Renal cortex interstitium (tissue), 11 donors: ENCODE measurements at regions not wholly inside any gene's neighbourhood (a gene's known extent, or its start where the extent isn't known, plus 50 kb on each side); places are given as distances from the start of the nearest gene placed in this dataset.

Experiments used
- DNase-seq, 11 donors: peaks; one replicate each; pipeline ENCODE4 v3.0.0-alpha.2; 2013; ENCODE audit warnings: low read depth in 9 of 11, low spot score in 4 of 11; ENCODE audit errors: extremely low read depth in 1 of 11

DNA sequence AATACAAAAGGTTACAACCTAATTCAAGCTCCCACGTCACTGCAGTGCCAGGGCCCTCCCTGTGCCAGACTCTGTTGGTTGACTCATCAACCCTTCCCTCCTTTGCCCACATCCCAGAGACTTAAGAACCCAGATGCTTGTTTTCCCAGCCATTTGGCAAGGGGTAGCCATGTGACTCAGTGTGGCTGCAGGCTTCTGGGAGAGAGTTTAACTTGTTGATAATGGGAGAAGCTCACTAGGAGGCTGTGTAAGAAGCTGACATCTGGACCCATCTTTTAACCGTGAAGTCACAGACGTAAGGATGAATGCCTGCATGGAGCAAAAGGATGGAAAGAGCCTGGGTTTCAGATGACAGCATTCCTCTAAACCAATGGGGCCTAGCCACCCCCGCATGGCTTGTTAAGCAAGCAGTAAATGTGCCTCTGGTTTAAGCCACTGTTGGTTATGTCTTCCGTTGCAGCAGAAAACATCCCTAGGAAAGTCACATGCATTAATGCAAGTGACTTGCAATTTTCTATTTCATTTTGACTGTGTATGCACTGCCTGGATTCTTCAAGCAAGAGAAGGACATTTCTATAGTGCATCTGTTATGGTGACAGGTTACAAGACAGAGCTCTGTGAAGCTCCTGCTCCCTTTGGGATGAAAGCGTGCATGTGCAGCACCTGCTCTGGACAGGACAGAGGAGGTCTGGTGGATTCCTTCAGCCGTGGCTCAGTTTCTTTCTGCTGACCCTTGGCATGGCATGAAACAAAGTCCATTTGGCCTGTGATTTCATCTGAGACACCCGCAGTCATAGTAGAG lies 57.5 kb upstream of the CREB5 start:
- DNase-seq, result peak in 8 of 11 donors; percentile 49 to 84 (median 68)

DNA sequence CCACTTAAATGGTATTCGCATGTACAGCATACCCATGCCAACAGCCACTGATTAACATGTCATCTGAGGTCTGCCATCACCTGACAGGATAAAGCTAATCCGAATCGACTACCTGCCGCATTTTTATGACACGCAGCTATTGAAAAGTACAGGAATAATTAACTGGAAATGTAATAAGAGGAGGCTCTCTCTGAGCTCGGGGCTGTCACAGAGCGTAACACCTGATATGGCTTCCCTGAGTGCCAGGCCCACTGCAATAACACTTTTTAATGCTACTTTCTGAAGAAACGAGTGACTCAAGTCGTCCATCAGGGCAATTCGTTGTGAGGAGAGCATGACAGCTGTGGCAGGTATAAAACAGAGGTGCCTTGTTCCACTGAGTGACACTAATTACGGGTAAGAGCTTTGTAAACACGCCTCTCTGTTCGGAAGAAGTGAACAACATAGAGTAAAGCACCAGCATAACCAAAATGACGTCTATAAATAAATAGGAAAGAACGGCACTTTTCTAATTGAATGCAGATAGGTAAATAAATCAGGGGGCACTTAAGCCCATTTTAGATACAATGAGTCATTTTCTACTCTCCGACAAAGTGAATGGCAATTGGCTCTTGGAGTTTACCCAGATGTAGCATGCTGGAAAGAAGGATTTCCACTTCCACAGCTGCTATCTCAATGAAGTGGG lies 56.5 kb upstream of the CREB5 start:
- peak in 3 of 11 donors; percentile 21 to 38 (median 34) for DNase-seq

DNA sequence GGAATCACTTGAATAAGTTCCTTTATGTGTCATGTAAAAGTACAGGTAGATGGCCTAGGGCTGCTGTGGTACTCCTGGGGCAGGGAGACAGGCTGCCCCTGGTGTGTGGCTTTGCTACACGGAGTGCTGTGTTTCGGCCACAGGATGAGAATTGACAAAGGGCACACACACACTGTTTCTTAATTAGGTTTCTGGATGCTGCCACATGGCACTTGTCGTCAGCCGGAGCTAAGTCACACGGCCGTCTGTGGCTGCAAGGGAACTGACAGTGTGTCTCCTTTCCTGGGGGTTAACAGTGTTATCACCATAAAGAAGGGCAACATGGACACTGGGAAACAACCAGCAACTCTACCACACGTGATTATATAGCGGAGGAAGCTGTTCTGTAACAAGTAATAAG lies 55.7 kb upstream of the CREB5 start:
- no peak for DNase-seq

DNA sequence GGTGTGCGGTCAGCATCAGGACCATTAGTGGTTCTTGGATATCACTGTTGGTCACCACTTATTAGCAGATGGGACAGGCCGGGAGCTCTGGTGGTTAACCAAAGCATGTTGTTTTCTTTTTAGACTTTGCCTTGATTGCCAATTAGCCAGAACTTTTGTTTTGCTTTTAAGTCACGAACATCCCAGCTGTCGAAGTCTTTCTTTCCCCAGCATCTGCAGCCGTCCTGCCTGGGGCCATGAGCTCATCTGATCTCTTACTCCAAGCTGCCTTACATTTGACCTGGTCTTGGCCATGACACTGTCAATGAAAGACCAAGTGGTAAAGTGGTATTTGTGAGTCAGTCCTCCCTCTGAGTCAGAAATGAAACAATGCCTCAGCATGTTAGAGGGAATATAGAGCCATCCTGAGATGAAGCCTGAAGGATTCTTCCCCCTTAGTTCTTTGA lies 53.9 kb upstream of the CREB5 start:
- DNase-seq, result no peak

DNA sequence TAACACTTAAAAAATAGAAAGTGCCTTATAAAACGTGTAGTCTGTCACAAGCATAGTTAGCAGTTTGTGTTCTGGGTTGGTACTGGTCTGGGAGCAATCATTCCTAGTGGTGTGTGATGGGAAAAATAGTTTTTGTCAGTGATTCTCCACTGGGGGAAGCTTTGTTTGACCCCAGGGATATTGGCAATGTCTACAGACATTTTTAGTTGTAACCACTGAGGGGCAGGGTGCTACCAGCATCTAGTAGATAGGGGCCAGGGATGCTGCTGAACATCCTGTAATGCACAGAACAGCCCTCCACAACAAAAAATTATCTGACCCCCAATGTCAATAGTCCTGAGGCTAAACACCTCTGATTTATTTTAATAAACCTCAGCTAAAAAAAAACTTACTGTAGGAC lies 51.6 kb upstream of the CREB5 start:
- DNase-seq, result no peak

DNA sequence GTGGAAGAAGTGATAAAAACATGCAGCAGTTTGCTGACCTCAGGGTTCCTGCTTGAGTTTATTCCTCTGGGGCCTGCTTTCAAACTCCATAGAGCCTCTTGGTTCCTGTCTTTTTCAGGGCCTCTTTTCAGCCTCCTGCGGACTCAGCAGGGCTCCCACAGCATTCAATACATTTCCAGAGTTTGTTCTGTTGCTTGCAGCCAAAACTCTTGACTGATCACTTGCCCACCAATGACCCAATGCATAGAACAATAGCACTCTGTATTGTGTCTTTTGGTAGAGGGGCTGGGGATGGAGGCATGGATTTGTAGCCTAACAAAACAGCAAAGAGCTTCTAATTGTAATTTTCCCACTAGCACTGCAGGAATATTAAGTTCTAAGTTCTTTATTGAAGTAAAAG lies 50.8 kb upstream of the CREB5 start:
- DNase-seq, result no peak

DNA sequence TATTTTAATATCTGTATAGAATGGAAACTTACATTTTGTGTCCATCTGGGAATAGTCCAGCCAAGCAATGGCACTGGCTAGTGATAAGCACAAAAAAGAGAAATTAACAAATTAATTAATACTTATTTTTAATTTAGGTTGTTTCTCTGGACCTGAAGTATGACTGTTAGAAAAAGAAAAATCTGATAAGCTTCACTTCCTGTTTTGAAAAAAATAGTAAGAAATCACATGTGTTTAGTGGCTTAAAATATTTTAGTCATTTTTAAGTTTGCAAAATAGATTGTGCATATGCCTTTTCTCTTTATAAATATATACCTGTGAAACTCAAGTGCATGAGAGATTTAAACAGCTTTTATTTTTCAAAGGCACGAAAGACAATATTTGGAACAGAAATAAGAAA lies 50.1 kb upstream of the CREB5 start:
- no peak for DNase-seq
